NT2/D1 (cell line): ENCODE measurements at regions not wholly inside any gene's neighbourhood (a gene's known extent, or its start where the extent isn't known, plus 50 kb on each side); places are given as distances from the start of the nearest gene placed in this dataset.

Source experiments
- SUZ12 ChIP-seq: IDR thresholded peaks from 2 replicates; pipeline ENCODE4 v1.6.1; 2011; ENCODE audit not compliant: insufficient read length, insufficient read depth; ENCODE audit errors: extremely low read depth
- YY1 ChIP-seq: IDR thresholded peaks from 2 replicates; pipeline ENCODE4 v1.6.1; 2011; ENCODE audit not compliant: insufficient read length, insufficient read depth
- ZNF274 ChIP-seq: IDR thresholded peaks from 2 replicates; pipeline ENCODE4 v1.6.1; 2011; ENCODE audit warnings: mild to moderate bottlenecking, low read depth, low read length

GRCh38 chr6:33856031-33856590 is 52.3 kb upstream of the MLN start:
- TF ChIP-seq ZNF274, result no peak
- TF ChIP-seq SUZ12, result no peak
- no peak for TF ChIP-seq YY1
